Ishikawa (cell line): ENCODE measurements at regions not wholly inside any gene's neighbourhood (a gene's known extent, or its start where the extent isn't known, plus 50 kb on each side); places are given as distances from the start of the nearest gene placed in this dataset.

ENCODE experiments used
- CEBPB ChIP-seq: IDR thresholded peaks from 2 replicates; pipeline ENCODE4 v1.6.1; 2012
- CREB1 ChIP-seq: IDR thresholded peaks from 2 replicates; pipeline ENCODE4 v1.6.1; 2012; ENCODE audit warnings: low read depth
- EP300 ChIP-seq: IDR thresholded peaks from 2 replicates; pipeline ENCODE4 v1.6.1; 2012; ENCODE audit warnings: borderline replicate concordance
- NFIC ChIP-seq: IDR thresholded peaks from 2 replicates; pipeline ENCODE4 v1.6.1; 2012
- REST ChIP-seq: IDR thresholded peaks from 2 replicates; pipeline ENCODE4 v1.6.1; 2012; ENCODE audit warnings: low read depth, mild to moderate bottlenecking
- TAF1 ChIP-seq: IDR thresholded peaks from 2 replicates; pipeline ENCODE4 v1.6.1; 2012; ENCODE audit warnings: low read depth, mild to moderate bottlenecking
- USF1 ChIP-seq: IDR thresholded peaks from 2 replicates; pipeline ENCODE4 v1.6.1; 2012
- YY1 ChIP-seq: IDR thresholded peaks from 2 replicates; pipeline ENCODE4 v1.6.1; 2012; ENCODE audit warnings: low read depth
- TF ChIP-seq, protein P1 (sequence below): IDR thresholded peaks from 2 replicates; pipeline ENCODE4 v1.6.1; 2012

GRCh38 chr9:119094086-119094485 is 275.1 kb downstream of the BRINP1 start:
- no peak for TF ChIP-seq REST
- no peak for TF ChIP-seq CREB1
- TF ChIP-seq NFIC, result no peak
- no peak for TF ChIP-seq EP300
- no peak for TF ChIP-seq USF1
- no peak for TF ChIP-seq TAF1
- no peak for TF ChIP-seq YY1
- TF ChIP-seq CEBPB, result no peak
- TF ChIP-seq, protein P1, sequence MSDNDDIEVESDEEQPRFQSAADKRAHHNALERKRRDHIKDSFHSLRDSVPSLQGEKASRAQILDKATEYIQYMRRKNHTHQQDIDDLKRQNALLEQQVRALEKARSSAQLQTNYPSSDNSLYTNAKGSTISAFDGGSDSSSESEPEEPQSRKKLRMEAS, result no peak
